ENCODE measurements at regions not wholly inside any gene's neighbourhood (a gene's known extent, or its start where the extent isn't known, plus 50 kb on each side); places are given as distances from the start of the nearest gene placed in this dataset.

- TF ChIP-seq CTCF (conservative IDR thresholded peaks at IDR 0.05) = no peak
- H3K4me1 Mint-ChIP-seq = no peaks in the 10 kb centered on the region
- H3K9me3 Mint-ChIP-seq = peaks cover 5% of the 10 kb centered on the region
- H3K36me3 Mint-ChIP-seq (ENCODE audit: low read depth) = no peaks in the 10 kb centered on the region
- H3K27me3 Mint-ChIP-seq (ENCODE audit: low read depth) = no peaks in the 10 kb centered on the region
- no peak overlapping the region for H3K4me3 Mint-ChIP-seq
- DNase-seq (ENCODE audit: low read depth, low spot score) = no peak
- no peak overlapping the region for H3K27ac Mint-ChIP-seq (ENCODE audit: unreplicated experiment)
Observed at GRCh38 chr4:96186593-96186992, 346.7 kb downstream of the PDHA2 start.

GRCh38 chr4:96189761-96190160 is 349.9 kb downstream of the PDHA2 start:
- no peak overlapping the region for H3K4me3 Mint-ChIP-seq
- H3K9me3 Mint-ChIP-seq = peaks cover 5% of the 10 kb centered on the region

GRCh38 chr4:96193061-96193460 is 353.2 kb downstream of the PDHA2 start:
- Mint-ChIP-seq H3K27ac (ENCODE audit: unreplicated experiment) (no peak overlapping the region), H3K36me3 (ENCODE audit: low read depth) (no peaks in the 10 kb centered on the region), H3K27me3 (ENCODE audit: low read depth) (no peaks in the 10 kb centered on the region), H3K4me1 (no peaks in the 10 kb centered on the region), H3K4me3 (no peak overlapping the region), H3K9me3 (peaks cover 4% of the 10 kb centered on the region)
- TF ChIP-seq CTCF (conservative IDR thresholded peaks at IDR 0.05) = no peak
- no peak for DNase-seq (ENCODE audit: low read depth, low spot score)

More at GRCh38 chr4:96189761-96190160, 349.9 kb downstream of the PDHA2 start:
- H3K36me3 Mint-ChIP-seq (ENCODE audit: low read depth) = no peaks in the 10 kb centered on the region
- H3K27ac Mint-ChIP-seq (ENCODE audit: unreplicated experiment) = no peak overlapping the region
- DNase-seq (ENCODE audit: low read depth, low spot score) = no peak
- no peaks in the 10 kb centered on the region for H3K4me1 Mint-ChIP-seq
- H3K27me3 Mint-ChIP-seq (ENCODE audit: low read depth) = no peaks in the 10 kb centered on the region
- no peak for TF ChIP-seq CTCF (conservative IDR thresholded peaks at IDR 0.05)

GRCh38 chr4:96194993-96195392 is 355.1 kb downstream of the PDHA2 start:
- DNase-seq (ENCODE audit: low read depth, low spot score) = no peak
- Mint-ChIP-seq H3K4me3 (no peak overlapping the region), H3K36me3 (ENCODE audit: low read depth) (no peaks in the 10 kb centered on the region), H3K27me3 (ENCODE audit: low read depth) (no peaks in the 10 kb centered on the region), H3K27ac (ENCODE audit: unreplicated experiment) (no peak overlapping the region), H3K4me1 (no peaks in the 10 kb centered on the region), H3K9me3 (peaks cover 4% of the 10 kb centered on the region)
- no peak for TF ChIP-seq CTCF (conservative IDR thresholded peaks at IDR 0.05)

GRCh38 chr4:96205143-96205936 is 365.4 kb downstream of the PDHA2 start:
- no peaks in the 10 kb centered on the region for H3K27me3 Mint-ChIP-seq (ENCODE audit: low read depth)
- no peak overlapping the region for H3K4me3 Mint-ChIP-seq
- peaks cover 3% of the 10 kb centered on the region for H3K9me3 Mint-ChIP-seq
- no peak for DNase-seq (ENCODE audit: low read depth, low spot score)
- H3K4me1 Mint-ChIP-seq = no peaks in the 10 kb centered on the region
- no peaks in the 10 kb centered on the region for H3K36me3 Mint-ChIP-seq (ENCODE audit: low read depth)
- H3K27ac Mint-ChIP-seq (ENCODE audit: unreplicated experiment) = no peak overlapping the region
- TF ChIP-seq CTCF (conservative IDR thresholded peaks at IDR 0.05) = no peak

Data from neural crest cell (in vitro differentiated cells).